Amniotic stem cell (primary cell): ENCODE measurements at regions not wholly inside any gene's neighbourhood (a gene's known extent, or its start where the extent isn't known, plus 50 kb on each side); places are given as distances from the start of the nearest gene placed in this dataset.

ENCODE experiments used
- DNase-seq: peaks from one replicate; lab custom pipeline; 2025; lab: John Stamatoyannopoulos, UW

DNA sequence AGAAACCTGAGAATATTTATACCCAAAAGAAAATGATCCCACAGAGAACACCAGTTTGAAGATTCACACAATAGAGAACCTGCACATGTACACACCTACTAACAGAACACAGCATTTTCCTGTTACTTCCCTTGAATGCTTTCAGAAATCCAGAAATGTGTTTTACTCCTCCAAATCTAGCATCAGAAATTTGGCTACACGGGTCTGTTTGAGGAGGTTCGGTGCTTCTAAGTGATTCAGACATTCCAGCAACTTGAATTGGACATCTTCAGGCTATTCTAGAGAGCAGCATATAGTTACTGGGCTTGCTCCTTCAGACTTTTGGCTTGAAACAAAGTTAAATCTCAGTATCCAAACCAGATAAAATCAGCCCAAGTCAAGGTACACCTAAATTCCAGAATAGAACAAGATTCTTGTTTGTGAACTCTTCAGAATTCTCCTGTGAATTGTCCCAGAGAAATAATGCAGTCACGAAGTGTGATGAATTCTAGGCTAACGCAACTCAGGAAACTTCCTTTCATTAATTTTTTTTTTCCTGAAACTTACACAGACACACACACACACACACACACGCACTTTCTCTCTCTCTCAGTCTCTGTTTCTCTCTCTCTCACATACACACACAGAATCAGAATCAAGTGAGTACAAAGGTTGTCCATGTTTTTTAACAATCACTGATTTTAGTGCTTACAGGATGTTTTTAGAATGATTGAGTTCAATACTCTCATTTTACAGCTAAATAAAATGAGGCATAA lies 278.4 kb upstream of the SNX7 start:
- no peak for DNase-seq

DNA sequence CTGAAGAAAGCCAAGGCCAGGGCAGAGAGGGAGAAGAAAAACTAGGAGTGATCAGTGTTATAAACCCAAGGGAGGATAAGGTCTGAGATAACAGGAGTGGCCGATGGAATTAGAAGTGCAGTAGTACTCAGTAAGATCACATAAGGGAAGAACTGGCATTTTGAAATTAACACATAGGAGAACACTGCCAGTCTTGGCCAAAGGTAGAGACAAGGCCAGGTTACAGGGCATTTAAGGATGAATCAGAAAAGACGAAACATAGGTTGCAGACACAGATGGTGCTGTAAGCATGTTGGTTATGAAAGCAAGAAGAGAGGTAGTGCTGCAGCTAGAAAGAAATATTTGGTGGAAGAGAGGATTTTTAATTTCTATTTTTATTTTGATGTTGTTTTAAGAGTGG lies 278.9 kb upstream of the SNX7 start:
- no peak for DNase-seq

GRCh38 chr1:98374098-98374497 lies 287.4 kb upstream of the SNX7 start:
- no peak for DNase-seq

- DNase-seq: no peak
Observed at GRCh38 chr1:98373056-98373455, 288.5 kb upstream of the SNX7 start.

- DNase-seq: no peak
Observed at GRCh38 chr1:98371764-98372163, 289.8 kb upstream of the SNX7 start.

DNA sequence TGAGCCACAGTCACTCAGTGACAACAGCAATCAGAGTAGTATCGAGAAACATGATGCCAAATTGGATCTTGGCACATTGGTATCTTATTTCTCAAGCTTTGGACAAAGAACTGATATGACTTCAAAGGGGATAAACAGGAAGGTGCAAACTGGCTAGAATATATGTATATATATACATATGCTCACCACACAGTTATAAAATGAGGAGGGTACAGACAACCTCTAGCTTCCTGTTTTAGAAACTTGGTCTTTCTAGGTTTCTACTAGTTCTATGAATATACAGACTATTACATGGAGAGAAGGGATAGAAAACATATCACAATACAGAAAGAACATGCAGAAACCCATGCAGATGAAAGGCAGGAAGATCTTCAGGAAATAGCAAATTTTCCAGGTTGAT lies 292.1 kb upstream of the SNX7 start:
- no peak for DNase-seq

GRCh38 chr1:98368995-98369394 lies 292.5 kb upstream of the SNX7 start:
- no peak for DNase-seq

GRCh38 chr1:98367426-98367825 lies 294.1 kb upstream of the SNX7 start:
- DNase-seq: no peak

DNA sequence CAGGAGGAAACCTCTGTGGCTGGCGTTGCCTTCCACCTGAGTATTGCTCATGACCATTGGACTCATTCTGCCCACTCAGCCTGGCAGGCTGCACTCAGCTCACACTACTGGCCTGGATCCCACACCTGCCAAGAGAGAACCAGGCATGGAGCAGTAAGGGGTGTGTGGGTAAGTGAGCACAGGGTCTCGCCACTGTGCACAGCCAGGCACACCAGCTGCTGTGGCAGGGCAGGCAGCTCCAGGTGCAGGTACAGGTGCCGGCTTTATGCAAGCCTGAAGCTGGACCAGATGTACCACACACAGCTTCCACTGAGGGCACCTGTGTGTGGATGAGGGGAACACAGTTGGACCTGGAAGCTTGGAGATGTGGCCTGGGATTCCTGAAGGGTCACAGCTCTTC lies 295.2 kb upstream of the SNX7 start:
- no peak for DNase-seq

- no peak for DNase-seq
Observed at GRCh38 chr1:98364544-98364943, 297.0 kb upstream of the SNX7 start.

DNA sequence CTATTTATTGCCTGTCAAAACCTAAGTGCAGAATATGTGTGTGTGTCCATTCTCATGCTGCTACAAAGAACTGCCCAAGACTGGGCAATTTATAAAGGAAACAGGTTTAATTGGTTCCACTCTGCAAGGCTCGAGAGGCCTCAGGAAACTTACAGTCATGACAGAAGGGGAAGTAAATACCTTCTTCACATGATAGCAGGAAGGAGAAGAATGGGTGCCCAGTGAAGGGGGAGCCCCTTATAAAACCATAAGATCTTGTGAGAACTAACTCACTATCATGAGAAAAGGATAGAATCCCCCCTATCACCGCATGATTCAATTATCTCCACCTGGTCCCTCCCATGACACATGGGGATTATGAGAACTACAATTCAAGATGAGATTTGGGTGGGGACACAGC lies 300.7 kb upstream of the SNX7 start:
- DNase-seq: no peak

DNA sequence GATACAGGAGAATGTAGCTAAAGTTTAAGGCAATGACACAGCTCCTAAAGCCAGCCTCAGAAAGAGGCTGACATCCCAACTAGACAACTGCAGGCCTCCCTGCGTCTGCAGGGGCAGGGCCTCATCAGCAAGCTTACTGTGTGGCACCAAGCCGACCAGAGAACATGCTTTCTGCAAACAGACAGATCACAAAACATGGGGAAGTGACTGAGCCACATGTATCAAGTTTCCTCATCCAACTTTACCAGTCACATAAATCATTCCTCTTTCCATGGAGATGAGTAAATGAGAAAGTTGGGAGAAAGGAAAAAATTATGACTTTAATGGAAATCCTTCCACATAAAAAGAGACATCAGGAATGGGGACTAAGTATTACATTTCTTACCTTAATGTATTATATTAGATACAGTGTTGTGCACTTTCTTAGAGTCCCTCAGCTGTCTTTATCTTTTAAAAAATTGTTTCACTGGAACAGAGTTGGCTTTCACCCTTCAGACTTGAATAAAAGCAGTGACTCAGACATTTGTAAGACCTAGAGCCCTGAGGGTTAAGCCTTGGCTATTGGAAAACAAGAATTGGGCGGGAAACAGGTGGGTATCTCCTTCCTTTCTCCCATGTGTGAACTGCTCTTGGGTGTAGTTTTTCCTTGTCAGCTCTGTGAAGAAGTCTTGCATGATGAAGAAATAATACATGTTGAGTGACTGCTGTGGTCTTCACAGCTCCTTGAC lies 305.7 kb upstream of the SNX7 start:
- DNase-seq: no peak

DNA sequence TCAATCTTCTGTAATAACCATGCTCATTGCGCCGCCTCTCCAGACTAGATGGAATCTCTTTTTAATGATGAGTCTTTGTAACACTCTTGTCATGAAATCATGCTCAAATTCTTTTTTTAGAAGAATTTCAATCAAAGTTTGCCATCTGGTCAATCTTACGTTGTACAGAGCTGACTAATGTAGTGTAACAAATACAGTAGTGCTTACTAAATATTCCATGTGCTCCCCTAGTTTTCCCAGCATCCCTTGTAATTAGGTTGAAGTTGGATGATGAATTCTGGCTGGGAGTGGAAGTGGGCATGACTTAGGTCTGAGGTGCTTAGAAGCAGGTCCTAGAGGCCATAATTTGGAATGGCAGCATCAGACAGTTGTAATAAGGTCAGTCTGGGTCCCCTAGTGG lies 309.1 kb upstream of the SNX7 start:
- DNase-seq: no peak

GRCh38 chr1:98351561-98351960 lies 310.0 kb upstream of the SNX7 start:
- no peak for DNase-seq

DNA sequence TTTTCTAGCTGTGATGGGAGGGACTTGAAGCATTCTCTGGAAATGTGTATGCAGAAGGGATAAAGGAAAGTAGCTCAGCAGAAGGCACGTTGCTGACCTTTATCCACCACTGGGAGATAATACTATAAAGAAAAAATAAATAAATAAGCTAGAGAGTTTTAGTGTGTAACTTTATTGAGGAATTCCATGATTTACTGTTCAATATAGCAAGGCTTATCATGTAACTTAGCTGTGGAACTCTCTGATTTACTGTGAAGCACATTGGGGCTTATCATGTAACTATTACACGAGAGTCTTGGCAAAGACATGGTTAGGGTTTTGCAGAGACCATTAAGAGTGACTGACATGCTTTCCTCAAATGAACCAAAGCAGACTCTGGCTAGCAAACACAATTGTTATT lies 316.1 kb upstream of the SNX7 start:
- DNase-seq: no peak

GRCh38 chr1:98344731-98345130 lies 316.8 kb upstream of the SNX7 start:
- DNase-seq: no peak

DNA sequence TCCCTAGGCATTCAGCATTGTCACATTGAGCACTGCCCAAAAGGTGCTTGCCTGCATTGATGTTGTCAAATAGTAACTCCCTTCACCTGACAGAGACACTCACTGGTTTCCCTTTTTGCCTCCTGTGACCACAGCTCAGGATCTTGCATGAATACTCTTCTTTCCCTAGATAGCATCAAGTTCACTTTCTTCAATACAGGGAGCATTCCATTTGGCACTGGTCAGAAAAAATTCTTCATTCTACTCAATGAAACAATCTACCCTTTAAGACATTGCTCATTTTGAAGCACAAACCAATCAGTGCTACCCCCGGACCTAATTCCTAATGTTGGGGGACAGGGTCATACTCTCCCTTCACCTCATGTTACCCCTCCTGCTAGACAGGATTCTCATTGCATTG lies 319.0 kb upstream of the SNX7 start:
- DNase-seq: no peak

DNA sequence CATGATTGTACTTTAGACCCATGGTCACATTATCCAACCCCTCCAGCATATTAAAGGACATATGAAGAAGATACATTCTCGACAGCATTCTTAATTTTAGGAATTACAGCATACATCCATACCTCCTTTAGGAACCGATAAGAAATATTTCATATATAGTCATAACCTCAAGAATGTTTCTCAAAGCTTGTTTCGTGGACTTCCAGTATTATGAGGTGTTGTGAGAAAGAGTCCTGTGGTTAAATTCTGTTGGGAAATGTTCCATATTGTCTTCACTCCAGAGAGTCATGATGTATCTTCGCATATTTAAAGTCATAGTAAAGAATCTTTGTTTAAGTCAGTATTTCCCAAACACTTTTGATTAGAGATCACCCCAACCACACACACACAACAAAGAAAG lies 321.0 kb upstream of the SNX7 start:
- no peak for DNase-seq

GRCh38 chr1:98336472-98337083 lies 324.9 kb upstream of the SNX7 start:
- no peak for DNase-seq

GRCh38 chr1:98333936-98334335 lies 327.6 kb upstream of the SNX7 start:
- DNase-seq: no peak

DNA sequence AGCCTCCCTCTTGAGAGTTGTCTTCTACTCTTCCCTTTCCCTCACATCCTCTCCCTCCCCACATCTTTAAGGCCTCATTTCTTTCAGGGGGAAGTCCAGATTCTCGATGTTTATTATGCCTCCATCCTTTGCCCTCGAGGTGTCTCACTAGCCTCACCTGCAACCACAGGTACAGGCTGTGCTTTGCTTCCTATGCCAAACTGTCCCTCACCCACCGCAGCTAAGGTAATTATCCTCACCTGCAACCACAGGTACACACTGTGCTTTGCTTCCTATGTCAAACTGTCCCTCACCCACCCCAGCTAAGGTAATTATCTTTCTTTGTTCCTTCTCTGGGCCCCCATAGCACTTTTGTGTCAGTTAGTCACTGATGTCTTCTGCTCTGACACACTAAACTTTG lies 328.1 kb upstream of the SNX7 start:
- DNase-seq: no peak

GRCh38 chr1:98331718-98332311 lies 329.7 kb upstream of the SNX7 start:
- no peak for DNase-seq

DNA sequence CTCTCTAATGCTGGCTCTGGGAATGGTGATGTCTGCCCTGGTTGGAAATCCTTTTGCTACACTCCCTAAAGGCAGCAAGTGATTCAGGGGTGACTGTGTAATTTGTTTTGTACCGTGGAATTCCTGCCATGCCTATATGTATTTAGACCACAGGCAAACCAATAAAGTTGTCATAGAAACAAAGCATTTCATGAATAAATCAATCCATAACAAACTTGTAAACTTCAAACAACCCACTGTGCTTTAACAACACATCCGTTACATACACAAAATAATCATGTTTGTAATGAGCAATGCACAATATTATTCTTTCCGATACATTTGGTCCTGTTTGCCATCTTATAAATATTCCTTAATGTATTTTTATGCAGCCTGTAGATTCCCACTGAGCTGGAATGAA lies 330.3 kb upstream of the SNX7 start:
- DNase-seq: no peak
